T-helper 2 cell treated with Interferon-gamma antibody and Interleukin-4, amounts not matched to agents 5 μg/mL and 100 μg/mL, for 36 hours (primary cell): ENCODE measurements at regions not wholly inside any gene's neighbourhood (a gene's known extent, or its start where the extent isn't known, plus 50 kb on each side); places are given as distances from the start of the nearest gene placed in this dataset.
"Not testable (repeated sequence)": the region's sequence is repeated elsewhere in the genome, so short reads cannot be mapped to it uniquely, and the experiment has no call there.

Experiments used
- DNase-seq: peaks from one replicate; pipeline ENCODE4 v3.0.0; 2021; ENCODE audit warnings: low spot score
- H3K27ac Mint-ChIP-seq: one replicate; pipeline ENCODE4 v1.8.0; 2021; ENCODE audit warnings: mild to moderate bottlenecking, mixed read lengths
- H3K27me3 Mint-ChIP-seq: one replicate; pipeline ENCODE4 v1.8.0; 2021; ENCODE audit warnings: low read depth, mixed read lengths
- H3K36me3 Mint-ChIP-seq: one replicate; pipeline ENCODE4 v1.8.0; 2021; ENCODE audit warnings: low read depth, mixed read lengths
- H3K4me1 Mint-ChIP-seq: one replicate; pipeline ENCODE4 v1.8.0; 2021; ENCODE audit warnings: low read depth, mixed read lengths
- H3K4me3 Mint-ChIP-seq: one replicate; pipeline ENCODE4 v1.8.0; 2022; ENCODE audit warnings: mild to moderate bottlenecking, moderate library complexity, mixed read lengths
- H3K9me3 Mint-ChIP-seq: one replicate; pipeline ENCODE4 v1.8.0; 2021; ENCODE audit warnings: mixed read lengths

DNA sequence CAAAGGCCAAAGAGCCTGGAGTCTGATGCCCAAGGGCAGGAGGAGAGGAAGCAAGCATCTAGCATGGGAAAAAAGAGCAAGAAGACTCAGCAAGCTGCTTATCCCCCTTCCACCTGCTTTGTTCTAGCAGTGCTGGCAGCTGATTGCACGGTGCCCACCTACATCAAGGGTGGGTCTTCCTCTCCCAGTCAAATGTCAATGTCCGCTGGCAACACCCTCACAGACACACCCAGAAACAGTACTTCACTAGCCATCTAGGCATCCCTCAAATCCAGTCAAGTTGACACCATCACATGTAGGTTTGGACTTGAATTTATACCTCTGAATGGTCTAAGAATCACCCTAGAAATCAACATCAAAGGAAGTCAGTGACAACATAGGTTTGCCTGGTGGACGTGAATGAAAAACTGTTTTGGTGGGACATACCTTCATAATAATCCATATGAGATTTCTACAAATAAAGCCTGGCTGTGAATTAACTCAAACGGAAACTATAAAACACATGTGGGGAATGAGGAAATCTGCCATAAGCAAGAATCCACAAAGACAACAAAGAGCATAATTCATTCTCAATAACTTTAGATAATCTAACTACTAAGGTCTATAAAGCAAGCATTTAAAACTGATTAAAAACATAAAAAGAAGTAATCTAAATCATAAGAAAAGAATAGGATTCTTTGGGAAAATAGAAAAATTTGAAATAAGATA lies 185.8 kb upstream of the JADE1 start:
- H3K9me3 Mint-ChIP-seq: peaks cover 7% of the 10 kb centered on the region
- H3K27me3 Mint-ChIP-seq: peaks cover 11% of the 10 kb centered on the region
- no peak for DNase-seq
- H3K4me1 Mint-ChIP-seq: no peaks in the 10 kb centered on the region
- H3K27ac Mint-ChIP-seq: no peak overlapping the region
- no peak overlapping the region for H3K4me3 Mint-ChIP-seq
- H3K36me3 Mint-ChIP-seq: no peaks in the 10 kb centered on the region

DNA sequence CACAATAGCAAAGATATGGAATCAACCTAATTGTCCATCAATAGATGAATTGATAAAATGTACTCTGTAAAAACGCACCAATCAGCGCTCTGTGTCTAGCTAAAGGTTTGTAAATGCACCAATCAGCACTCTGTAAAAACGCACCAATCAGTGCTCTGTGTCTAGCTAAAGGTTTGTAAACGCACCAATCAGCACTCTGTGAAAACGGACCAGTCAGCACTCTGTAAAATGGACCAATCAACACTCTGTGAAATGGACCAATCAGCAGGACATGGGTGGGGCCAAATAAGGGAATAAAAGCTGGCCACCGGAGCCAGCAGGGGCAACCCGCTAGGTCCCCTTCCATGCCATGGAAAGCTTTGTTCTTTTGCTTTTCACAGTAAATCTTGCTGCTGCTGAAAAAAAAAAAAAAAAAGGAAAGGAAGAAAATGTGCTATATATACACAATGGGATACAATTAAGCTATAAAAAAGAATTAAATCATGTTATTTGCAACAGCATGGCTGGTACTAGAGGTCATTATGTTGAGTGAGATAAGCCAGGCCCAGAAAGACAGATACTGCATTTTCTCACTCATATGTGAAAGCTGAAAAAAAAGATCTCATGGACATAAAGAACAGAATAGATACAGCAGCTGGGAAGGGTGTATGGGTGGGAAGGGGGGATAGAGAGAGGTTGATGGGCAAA lies 189.1 kb upstream of the JADE1 start:
- H3K27me3 Mint-ChIP-seq, H3K27ac Mint-ChIP-seq, H3K9me3 Mint-ChIP-seq, H3K36me3 Mint-ChIP-seq, H3K4me3 Mint-ChIP-seq, DNase-seq, H3K4me1 Mint-ChIP-seq: not testable (repeated sequence)

DNA sequence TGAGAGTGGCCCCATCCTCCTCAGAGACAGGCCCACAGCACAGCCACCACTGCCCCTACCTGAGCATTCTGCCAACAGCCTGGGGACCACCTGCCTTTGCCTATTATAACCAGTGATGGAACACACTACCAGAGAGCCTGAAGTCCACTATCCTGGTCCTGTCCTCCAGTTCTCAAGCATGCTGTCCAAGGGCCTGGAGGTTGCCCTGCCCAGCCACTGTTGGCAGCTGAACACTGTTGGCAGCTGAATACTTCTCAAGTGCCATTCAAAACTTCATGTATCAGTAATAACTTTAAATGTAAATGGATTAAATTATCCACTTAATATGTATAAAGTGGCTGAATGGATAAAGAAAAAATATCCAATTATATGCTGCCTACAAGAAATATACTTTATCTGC lies 194.3 kb upstream of the JADE1 start:
- Mint-ChIP-seq H3K36me3 (no peaks in the 10 kb centered on the region), H3K27me3 (peaks cover 2% of the 10 kb centered on the region), H3K4me1 (no peaks in the 10 kb centered on the region)

DNA sequence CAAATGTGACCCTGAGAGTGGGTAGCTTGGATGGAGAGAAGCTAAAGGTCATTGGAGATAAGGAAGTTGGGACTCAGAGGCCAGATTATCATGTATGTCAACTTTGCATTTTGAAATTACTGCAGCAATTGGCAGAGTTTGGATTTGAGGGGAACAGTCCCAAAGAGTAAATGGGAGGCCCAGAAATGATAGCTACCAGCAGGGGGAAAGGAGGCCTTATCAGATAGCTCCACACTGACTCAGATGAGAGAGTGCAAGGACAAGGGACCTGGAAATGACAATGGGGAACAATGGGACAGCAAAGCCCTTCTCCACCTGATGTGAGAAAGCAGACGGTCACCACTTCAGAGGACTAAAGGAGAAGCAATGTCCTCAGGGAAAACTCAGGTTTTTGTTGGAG lies 201.5 kb upstream of the JADE1 start:
- Mint-ChIP-seq H3K4me1 (no peaks in the 10 kb centered on the region), H3K27ac (no peak overlapping the region), H3K27me3 (peaks cover 5% of the 10 kb centered on the region), H3K36me3 (no peaks in the 10 kb centered on the region), H3K9me3 (no peaks in the 10 kb centered on the region), H3K4me3 (no peak overlapping the region)
- DNase-seq: no peak

More for the DNA sequence above, 194.3 kb upstream of the JADE1 start:
- Mint-ChIP-seq H3K27ac (no peak overlapping the region), H3K9me3 (peaks cover 6% of the 10 kb centered on the region), H3K4me3 (no peak overlapping the region)
- DNase-seq: no peak

DNA sequence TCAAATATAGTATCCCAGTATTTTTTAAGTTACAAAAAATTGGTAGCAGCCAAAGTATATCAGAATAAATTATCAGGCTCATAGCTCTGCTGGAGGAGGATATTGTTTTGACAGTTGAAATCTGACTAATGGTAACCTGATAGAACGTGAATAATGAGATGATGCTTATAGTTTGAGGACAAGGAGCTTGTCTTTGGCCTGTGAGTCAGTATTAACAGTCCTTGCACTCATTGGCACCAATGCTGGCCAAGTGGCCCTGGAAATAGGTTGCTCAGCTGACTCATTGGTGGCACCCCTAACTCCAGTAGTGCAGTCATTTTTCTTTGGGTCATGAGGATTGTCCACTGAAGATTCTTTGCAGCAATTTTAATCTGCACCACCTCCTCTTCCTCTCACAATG lies 203.3 kb upstream of the JADE1 start:
- H3K4me3 Mint-ChIP-seq: no peak overlapping the region
- H3K9me3 Mint-ChIP-seq: no peaks in the 10 kb centered on the region
- H3K36me3 Mint-ChIP-seq: no peaks in the 10 kb centered on the region
- H3K4me1 Mint-ChIP-seq: no peaks in the 10 kb centered on the region
- no peak overlapping the region for H3K27ac Mint-ChIP-seq
- peaks cover 5% of the 10 kb centered on the region for H3K27me3 Mint-ChIP-seq
- no peak for DNase-seq

DNA sequence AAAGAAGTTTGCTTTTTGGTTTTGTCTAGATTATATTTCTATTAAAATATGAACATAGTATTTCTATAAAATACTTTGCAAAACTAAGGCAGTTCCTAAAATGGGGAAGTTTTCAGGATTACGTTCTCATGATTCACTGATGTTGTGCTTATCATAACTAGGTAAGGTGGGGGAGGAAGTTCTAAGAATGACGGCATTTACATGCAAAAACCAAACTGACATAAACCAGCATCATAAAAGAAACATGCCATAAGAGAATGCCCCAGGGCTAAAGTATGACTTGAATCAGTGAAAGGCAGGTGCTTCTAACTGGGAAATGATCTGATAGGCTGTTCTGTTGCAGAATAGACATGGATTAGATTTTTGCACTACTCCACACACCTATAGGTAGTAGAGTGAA lies 204.7 kb upstream of the JADE1 start:
- peaks cover 5% of the 10 kb centered on the region for H3K27me3 Mint-ChIP-seq
- no peaks in the 10 kb centered on the region for H3K9me3 Mint-ChIP-seq
- H3K4me1 Mint-ChIP-seq: no peaks in the 10 kb centered on the region
- no peak overlapping the region for H3K4me3 Mint-ChIP-seq
- no peak for DNase-seq
- H3K27ac Mint-ChIP-seq: no peak overlapping the region
- H3K36me3 Mint-ChIP-seq: no peaks in the 10 kb centered on the region

DNA sequence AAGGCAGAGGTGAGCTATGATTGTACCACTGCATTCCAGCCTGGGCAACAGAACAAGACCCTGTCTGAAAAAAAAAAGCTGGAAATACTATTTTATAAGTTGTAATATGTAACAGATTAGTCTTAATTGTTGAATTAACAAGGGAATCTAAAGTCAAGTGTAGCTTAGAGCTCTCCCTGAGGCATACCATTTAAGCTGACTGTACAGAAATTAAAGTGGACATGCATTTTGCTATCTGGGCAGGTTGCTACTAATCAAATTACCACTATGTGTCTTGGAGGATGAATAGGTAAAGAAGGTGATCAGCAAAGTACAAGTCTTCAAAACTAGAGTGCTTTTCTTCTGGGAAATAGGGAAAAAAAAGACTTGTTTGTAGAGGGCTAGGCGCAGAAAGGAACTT lies 205.3 kb upstream of the JADE1 start:
- Mint-ChIP-seq H3K9me3 (no peaks in the 10 kb centered on the region), H3K4me1 (no peaks in the 10 kb centered on the region), H3K36me3 (no peaks in the 10 kb centered on the region), H3K4me3 (no peak overlapping the region), H3K27ac (no peak overlapping the region), H3K27me3 (peaks cover 5% of the 10 kb centered on the region)
- DNase-seq: no peak

DNA sequence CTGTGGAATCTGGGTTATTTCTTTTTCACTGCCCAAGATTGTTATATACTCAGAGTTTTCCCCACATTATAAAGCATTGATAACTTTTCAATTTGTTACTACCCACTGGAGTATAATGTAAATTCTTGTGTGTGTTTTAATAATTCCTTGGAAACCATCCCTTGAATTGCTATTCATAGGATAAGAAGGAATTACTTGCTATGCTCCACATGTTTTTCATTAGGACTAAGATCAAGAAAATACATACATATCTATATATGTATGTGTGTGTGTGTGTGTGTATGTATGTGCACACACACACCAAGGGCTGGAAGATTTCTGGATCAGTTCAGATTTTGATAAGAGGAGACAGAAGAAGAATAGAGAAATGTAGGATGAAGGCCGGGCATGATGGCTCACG lies 206.4 kb upstream of the JADE1 start:
- no peak overlapping the region for H3K4me3 Mint-ChIP-seq
- no peaks in the 10 kb centered on the region for H3K4me1 Mint-ChIP-seq
- DNase-seq: no peak
- H3K9me3 Mint-ChIP-seq: no peaks in the 10 kb centered on the region
- H3K27me3 Mint-ChIP-seq: peaks cover 5% of the 10 kb centered on the region
- H3K36me3 Mint-ChIP-seq: no peaks in the 10 kb centered on the region
- H3K27ac Mint-ChIP-seq: no peak overlapping the region

DNA sequence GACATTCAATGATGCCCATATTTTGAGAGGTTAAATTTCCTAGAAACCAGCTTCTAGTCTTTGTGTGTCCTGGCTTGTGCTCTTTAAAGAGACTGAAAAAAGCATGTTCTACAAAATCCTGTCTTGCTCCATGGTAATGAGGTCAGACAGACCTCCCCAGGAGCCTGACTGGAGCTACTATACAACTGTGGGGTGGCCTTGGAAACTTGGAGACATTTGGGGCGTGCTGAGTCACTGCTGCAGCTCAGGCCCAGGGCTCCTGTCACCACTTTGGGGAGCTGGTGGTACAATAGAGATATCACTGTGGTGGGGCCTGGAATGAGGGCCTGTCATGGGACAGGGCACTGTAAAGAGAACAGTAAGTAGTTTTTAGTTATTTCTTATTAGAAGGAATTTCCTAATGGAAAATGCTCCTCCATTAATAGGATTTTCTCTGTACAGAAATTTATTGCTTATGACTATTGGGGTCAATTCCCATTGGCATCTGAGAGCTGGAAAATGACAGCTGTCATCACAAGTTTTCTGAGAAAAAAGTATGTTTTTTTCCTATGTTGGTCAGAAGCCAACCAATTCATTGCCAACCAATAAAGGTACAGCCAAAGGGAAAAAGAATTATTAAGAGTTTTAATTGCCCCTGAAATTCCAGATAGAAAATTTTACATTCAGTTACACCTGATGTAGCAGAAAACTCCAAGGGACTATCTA lies 207.4 kb upstream of the JADE1 start:
- no peaks in the 10 kb centered on the region for H3K36me3 Mint-ChIP-seq
- DNase-seq: no peak
- H3K27ac Mint-ChIP-seq: no peak overlapping the region
- H3K4me3 Mint-ChIP-seq: no peak overlapping the region
- H3K27me3 Mint-ChIP-seq: peaks cover 5% of the 10 kb centered on the region
- no peaks in the 10 kb centered on the region for H3K4me1 Mint-ChIP-seq
- no peaks in the 10 kb centered on the region for H3K9me3 Mint-ChIP-seq

DNA sequence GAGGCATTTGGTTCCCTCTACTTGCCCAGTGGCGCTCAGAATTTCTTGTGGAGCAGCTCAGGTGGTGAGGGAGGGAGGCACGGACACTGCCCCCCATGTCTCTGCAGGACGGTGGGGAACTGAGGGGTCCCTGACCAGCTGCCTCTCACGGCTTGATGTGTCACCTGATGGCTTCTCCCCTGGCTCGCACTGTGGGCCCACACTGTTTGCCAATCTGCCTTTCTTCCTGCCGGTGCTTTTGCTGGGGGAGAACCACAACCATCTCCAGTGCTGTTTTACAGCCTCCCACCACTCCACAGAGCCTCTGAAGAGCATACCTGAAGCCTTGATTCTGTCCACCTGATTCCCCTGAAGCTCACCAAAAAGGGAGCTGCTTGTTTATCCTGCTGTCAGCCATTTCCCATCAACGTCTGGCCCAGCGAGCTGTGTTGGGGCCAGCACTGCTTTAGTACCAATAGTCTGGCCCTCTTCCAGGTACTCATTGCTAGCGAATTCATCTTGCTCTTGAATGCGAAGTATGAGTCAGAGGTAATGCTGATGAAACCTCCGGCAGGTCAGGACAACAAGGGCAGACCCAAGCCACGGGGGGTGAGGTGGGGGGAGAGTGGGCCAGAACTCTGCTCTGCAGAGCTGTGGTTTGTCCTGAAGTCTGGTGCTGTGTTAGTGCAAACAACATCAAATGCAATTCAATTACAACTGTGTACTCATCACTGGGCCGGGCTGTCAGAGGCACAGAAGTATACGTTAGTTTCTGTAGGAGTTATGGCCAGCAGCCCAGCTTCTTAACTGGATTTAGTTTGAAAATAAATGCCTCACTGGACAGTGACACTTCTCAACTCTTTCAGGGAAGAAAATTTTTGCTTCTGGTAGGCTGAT lies 208.3 kb upstream of the JADE1 start:
- peaks cover 5% of the 10 kb centered on the region for H3K27me3 Mint-ChIP-seq
- DNase-seq: no peak
- H3K4me1 Mint-ChIP-seq: no peaks in the 10 kb centered on the region
- no peak overlapping the region for H3K4me3 Mint-ChIP-seq
- H3K36me3 Mint-ChIP-seq: no peaks in the 10 kb centered on the region
- H3K27ac Mint-ChIP-seq: no peak overlapping the region
- H3K9me3 Mint-ChIP-seq: peaks cover 4% of the 10 kb centered on the region

DNA sequence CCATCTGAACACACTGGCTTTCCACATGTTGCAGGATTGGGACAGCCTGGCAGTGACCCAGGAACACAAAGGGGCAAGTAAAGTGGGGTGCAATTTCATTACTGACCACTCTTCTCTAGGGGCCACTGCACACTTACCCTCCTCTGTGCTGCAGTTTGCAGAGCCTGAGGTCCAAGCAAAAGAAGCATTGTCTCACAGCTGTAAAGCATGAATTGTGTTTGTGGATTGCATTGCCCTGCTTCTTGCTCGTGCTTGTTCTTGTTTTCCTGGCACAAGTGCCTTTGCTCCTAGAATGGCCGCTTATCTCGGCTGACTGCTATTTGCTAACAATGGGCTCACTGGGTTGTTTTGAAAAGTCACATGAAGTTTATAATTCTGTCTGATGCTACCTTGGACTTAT lies 209.1 kb upstream of the JADE1 start:
- H3K4me3 Mint-ChIP-seq: no peak overlapping the region
- peaks cover 5% of the 10 kb centered on the region for H3K27me3 Mint-ChIP-seq
- no peaks in the 10 kb centered on the region for H3K36me3 Mint-ChIP-seq
- H3K27ac Mint-ChIP-seq: no peak overlapping the region
- peaks cover 5% of the 10 kb centered on the region for H3K9me3 Mint-ChIP-seq
- H3K4me1 Mint-ChIP-seq: no peaks in the 10 kb centered on the region
- DNase-seq: no peak

DNA sequence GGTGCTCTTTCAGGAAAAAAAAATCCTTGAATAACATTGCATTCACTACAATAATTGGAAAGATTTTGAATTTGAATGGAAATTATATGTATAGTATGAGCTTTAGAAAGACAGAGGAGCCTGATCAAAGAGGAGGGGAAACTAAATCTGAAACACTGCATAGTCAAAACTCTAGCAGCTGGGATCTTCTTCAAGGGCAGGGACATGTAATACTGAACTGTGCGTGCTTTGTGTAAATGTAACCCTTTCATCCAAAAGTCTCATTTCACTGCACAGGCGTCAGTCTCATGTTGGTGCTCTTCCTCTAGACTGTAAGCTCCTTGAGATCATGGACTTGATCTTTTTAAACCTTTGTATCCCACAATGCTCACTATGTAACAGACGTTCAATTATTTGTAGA lies 212.0 kb upstream of the JADE1 start:
- no peak overlapping the region for H3K27ac Mint-ChIP-seq
- DNase-seq: no peak

DNA sequence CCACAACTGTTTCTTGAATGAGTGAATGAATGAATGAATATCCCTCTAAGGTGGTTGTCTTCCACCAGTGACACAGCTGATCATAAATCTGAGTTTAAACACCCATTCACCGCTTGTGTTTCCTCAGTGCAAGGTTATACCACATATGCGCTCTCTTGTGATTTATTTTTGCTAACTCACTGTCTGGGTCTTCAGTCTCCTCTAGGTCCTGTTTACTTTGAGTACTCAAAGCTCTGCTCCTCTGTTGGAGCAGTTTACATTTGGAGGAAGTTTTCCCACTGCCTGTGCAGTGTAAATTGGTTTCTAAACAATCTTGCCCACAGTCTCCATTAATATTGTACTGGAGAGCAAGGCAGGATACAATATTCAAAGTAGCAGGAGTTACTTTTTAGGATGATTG lies 212.6 kb upstream of the JADE1 start:
- no peak overlapping the region for H3K27ac Mint-ChIP-seq
- no peaks in the 10 kb centered on the region for H3K36me3 Mint-ChIP-seq
- peaks cover 10% of the 10 kb centered on the region for H3K9me3 Mint-ChIP-seq
- H3K4me3 Mint-ChIP-seq: no peak overlapping the region
- DNase-seq: no peak
- no peaks in the 10 kb centered on the region for H3K4me1 Mint-ChIP-seq
- no peaks in the 10 kb centered on the region for H3K27me3 Mint-ChIP-seq

More for the DNA sequence above, 212.0 kb upstream of the JADE1 start:
- H3K4me3 Mint-ChIP-seq: no peak overlapping the region
- H3K9me3 Mint-ChIP-seq: peaks cover 10% of the 10 kb centered on the region
- no peaks in the 10 kb centered on the region for H3K36me3 Mint-ChIP-seq
- H3K4me1 Mint-ChIP-seq: no peaks in the 10 kb centered on the region
- no peaks in the 10 kb centered on the region for H3K27me3 Mint-ChIP-seq

DNA sequence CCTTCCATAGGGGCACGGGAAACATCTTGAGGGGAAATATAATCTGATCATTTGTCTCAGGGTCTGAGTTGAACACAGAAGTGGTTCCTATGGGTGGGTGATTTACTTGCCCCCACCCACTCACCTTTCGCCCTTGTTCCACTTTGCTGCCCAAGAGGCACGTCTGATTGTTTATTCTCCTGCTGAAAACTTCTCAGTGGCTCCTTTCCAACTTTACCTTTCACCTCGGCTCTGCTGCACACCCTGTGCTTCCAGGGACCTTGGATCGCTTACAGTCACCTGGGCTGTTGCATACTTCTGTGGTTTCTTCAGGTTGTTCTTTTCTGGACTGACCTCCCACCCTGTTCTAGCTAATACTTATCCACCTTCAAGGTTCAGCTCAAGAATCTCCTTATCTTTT lies 213.4 kb upstream of the JADE1 start:
- Mint-ChIP-seq H3K4me3 (no peak overlapping the region), H3K4me1 (no peaks in the 10 kb centered on the region), H3K27me3 (no peaks in the 10 kb centered on the region), H3K36me3 (no peaks in the 10 kb centered on the region), H3K9me3 (peaks cover 10% of the 10 kb centered on the region), H3K27ac (no peak overlapping the region)
- no peak for DNase-seq
